ENCODE measurements at regions not wholly inside any gene's neighbourhood (a gene's known extent, or its start where the extent isn't known, plus 50 kb on each side); places are given as distances from the start of the nearest gene placed in this dataset.

DNA sequence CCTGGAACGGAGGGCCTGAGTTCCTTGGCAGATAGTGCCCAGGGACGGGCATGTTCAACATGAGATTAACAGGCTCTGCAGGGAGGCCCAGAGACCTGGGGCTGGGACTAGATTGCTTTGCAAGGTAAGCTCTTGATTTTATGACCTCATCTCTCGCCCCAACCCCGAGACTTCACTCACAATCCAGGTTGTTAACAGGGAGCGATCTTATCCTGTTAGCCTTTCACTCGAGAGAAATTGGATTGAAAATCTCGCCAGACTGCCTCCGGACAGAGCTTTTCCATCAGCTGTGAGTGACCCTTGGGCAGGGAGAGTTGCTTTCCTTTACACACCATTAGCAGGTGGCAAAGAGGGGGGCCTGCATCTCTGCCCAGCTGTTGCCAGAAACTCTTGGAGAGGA, 521.7 kb upstream of the EEF2KMT start:
- POLR2A ChIA-PET, result no interaction called here

More for the DNA sequence above, 521.7 kb upstream of the EEF2KMT start:
- no peak overlapping the region for H3K27ac ChIP-seq (ENCODE audit: extremely low read depth, low read depth, low read length)
- H3K36me3 ChIP-seq (ENCODE audit: control insufficient read depth in 2 of 2, insufficient read depth in 1 of 2, low read length in 2 of 2), result no peaks in the 10 kb centered on the region
- no peak for TF ChIP-seq ZNF529 (tag by site-specific recombination; IDR thresholded peaks at IDR 0.05; ENCODE audit: insufficient replicate concordance)
- no peak for TF ChIP-seq ZNF274 (IDR thresholded peaks at IDR 0.05; ENCODE audit: low read length)
- no peak for TF ChIP-seq ZNF274 (tag by site-specific recombination; IDR thresholded peaks at IDR 0.05; ENCODE audit: borderline replicate concordance)
- no peak for TF ChIP-seq ZNF449 (tag by site-specific recombination; IDR thresholded peaks at IDR 0.05)
- TF ChIP-seq ZNF692 (tag by site-specific recombination; IDR thresholded peaks at IDR 0.05), result no peak
- no peak for TF ChIP-seq ZNF785 (tag by site-specific recombination; IDR thresholded peaks at IDR 0.05)
- TF ChIP-seq, protein P1, sequence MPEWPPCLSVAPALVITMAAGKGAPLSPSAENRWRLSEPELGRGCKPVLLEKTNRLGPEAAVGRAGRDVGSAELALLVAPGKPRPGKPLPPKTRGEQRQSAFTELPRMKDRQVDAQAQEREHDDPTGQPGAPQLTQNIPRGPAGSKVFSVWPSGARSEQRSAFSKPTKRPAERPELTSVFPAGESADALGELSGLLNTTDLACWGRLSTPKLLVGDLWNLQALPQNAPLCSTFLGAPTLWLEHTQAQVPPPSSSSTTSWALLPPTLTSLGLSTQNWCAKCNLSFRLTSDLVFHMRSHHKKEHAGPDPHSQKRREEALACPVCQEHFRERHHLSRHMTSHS (tag by site-specific recombination; IDR thresholded peaks at IDR 0.05), result no peak
- no peak for TF ChIP-seq ZNF280D (tag by site-specific recombination; IDR thresholded peaks at IDR 0.05)
- TF ChIP-seq ZBTB8A (tag by site-specific recombination; IDR thresholded peaks at IDR 0.05), result no peak
- no peak for TF ChIP-seq ZNF792 (tag by site-specific recombination; IDR thresholded peaks at IDR 0.05)
- TF ChIP-seq, protein P2, sequence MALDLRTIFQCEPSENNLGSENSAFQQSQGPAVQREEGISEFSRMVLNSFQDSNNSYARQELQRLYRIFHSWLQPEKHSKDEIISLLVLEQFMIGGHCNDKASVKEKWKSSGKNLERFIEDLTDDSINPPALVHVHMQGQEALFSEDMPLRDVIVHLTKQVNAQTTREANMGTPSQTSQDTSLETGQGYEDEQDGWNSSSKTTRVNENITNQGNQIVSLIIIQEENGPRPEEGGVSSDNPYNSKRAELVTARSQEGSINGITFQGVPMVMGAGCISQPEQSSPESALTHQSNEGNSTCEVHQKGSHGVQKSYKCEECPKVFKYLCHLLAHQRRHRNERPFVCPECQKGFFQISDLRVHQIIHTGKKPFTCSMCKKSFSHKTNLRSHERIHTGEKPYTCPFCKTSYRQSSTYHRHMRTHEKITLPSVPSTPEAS (tag by site-specific recombination; IDR thresholded peaks at IDR 0.05), result no peak
- no peak for TF ChIP-seq ZNF114 (tag by site-specific recombination; IDR thresholded peaks at IDR 0.05)
- no peak for TF ChIP-seq ZNF548 (tag by site-specific recombination; IDR thresholded peaks at IDR 0.05)
- TF ChIP-seq ZNF768 (tag by site-specific recombination; IDR thresholded peaks at IDR 0.05), result no peak
- TF ChIP-seq, protein P3, sequence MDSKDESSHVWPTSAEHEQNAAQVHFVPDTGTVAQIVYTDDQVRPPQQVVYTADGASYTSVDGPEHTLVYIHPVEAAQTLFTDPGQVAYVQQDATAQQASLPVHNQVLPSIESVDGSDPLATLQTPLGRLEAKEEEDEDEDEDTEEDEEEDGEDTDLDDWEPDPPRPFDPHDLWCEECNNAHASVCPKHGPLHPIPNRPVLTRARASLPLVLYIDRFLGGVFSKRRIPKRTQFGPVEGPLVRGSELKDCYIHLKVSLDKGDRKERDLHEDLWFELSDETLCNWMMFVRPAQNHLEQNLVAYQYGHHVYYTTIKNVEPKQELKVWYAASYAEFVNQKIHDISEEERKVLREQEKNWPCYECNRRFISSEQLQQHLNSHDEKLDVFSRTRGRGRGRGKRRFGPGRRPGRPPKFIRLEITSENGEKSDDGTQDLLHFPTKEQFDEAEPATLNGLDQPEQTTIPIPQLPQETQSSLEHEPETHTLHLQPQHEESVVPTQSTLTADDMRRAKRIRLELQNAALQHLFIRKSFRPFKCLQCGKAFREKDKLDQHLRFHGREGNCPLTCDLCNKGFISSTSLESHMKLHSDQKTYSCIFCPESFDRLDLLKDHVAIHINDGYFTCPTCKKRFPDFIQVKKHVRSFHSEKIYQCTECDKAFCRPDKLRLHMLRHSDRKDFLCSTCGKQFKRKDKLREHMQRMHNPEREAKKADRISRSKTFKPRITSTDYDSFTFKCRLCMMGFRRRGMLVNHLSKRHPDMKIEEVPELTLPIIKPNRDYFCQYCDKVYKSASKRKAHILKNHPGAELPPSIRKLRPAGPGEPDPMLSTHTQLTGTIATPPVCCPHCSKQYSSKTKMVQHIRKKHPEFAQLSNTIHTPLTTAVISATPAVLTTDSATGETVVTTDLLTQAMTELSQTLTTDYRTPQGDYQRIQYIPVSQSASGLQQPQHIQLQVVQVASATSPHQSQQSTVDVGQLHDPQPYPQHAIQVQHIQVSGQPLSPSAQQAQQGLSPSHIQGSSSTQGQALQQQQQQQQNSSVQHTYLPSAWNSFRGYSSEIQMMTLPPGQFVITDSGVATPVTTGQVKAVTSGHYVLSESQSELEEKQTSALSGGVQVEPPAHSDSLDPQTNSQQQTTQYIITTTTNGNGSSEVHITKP (tag by site-specific recombination; IDR thresholded peaks at IDR 0.05), result no peak
- no peak for TF ChIP-seq ZNF580 (tag by site-specific recombination; IDR thresholded peaks at IDR 0.05)
- no peak for TF ChIP-seq ZNF426 (tag by site-specific recombination; IDR thresholded peaks at IDR 0.05)
- no peak overlapping the region for H3K4me3 ChIP-seq (ENCODE audit: low read depth, low read length)
- H3K4me1 ChIP-seq (ENCODE audit: control insufficient read depth, insufficient read depth, low read length), result no peaks in the 10 kb centered on the region
- H3K9me3 ChIP-seq (ENCODE audit: control insufficient read depth, insufficient read depth, low read depth, low read length), result no peaks in the 10 kb centered on the region
- CTCF ChIA-PET, result no interaction called here

Data from HEK293 (cell line).